Sigmoid colon (tissue), 4 donors: ENCODE measurements at regions not wholly inside any gene's neighbourhood (a gene's known extent, or its start where the extent isn't known, plus 50 kb on each side); places are given as distances from the start of the nearest gene placed in this dataset.

Experiments
- POLR2A ChIP-seq, 2 donors: fragments of 450-650 bp; IDR thresholded peaks; one replicate each; pipeline ENCODE4 v1.6.1; 2016; ENCODE audit warnings: antibody characterized with exemption in 2 of 2, mild to moderate bottlenecking in 2 of 2, moderate library complexity in 2 of 2
- POLR2AphosphoS5 ChIP-seq, 4 donors: sonication (generic); formaldehyde crosslinking; IDR thresholded peaks; one replicate each; pipeline ENCODE4 v1.6.1; 2017; ENCODE audit warnings: antibody characterized with exemption in 4 of 4
- TF ChIP-seq, protein P1 (sequence below), 4 experiments: fragments of 450-650 bp in 3 of 4; fragments of 200-600 bp in 1 of 4; IDR thresholded peaks; one replicate each; pipeline ENCODE4 v1.5.1; 2016 to 2019; ENCODE audit warnings: antibody characterized with exemption in 4 of 4, mild to moderate bottlenecking in 3 of 4, moderate library complexity in 2 of 4

DNA sequence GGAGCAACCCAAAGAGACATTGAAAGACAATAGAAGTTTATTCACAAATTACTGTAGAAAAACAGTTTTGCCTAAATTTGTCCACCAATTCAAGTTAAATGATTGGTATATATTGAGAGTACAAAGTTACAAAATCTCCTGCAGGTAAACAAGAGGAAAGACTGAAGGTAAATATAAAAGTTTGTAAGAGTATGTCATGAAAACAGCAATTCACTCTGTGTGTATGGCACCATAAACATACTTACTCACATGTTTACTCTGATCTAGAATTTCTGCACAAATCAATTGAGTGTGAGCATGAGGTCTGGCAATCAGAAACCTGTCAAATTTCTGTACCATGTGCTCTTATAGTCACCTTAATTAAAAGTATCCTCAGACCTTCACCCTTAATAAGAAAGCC lies 800.9 kb upstream of the MBL2 start:
- TF ChIP-seq, protein P1, sequence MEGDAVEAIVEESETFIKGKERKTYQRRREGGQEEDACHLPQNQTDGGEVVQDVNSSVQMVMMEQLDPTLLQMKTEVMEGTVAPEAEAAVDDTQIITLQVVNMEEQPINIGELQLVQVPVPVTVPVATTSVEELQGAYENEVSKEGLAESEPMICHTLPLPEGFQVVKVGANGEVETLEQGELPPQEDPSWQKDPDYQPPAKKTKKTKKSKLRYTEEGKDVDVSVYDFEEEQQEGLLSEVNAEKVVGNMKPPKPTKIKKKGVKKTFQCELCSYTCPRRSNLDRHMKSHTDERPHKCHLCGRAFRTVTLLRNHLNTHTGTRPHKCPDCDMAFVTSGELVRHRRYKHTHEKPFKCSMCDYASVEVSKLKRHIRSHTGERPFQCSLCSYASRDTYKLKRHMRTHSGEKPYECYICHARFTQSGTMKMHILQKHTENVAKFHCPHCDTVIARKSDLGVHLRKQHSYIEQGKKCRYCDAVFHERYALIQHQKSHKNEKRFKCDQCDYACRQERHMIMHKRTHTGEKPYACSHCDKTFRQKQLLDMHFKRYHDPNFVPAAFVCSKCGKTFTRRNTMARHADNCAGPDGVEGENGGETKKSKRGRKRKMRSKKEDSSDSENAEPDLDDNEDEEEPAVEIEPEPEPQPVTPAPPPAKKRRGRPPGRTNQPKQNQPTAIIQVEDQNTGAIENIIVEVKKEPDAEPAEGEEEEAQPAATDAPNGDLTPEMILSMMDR (IDR thresholded peaks at IDR 0.05) = no peak
- no peak for TF ChIP-seq POLR2A (IDR thresholded peaks at IDR 0.05)
- TF ChIP-seq POLR2AphosphoS5 (IDR thresholded peaks at IDR 0.05) = no peak
